GM12878 (cell line): ENCODE measurements at regions not wholly inside any gene's neighbourhood (a gene's known extent, or its start where the extent isn't known, plus 50 kb on each side); places are given as distances from the start of the nearest gene placed in this dataset.

ENCODE experiments used
- KDM1A ChIP-seq: fragments of 200-600 bp; sonication (generic); IDR thresholded peaks from 2 replicates; pipeline ENCODE4 v1.6.1; 2016; ENCODE audit warnings: borderline replicate concordance
- MAX ChIP-seq: IDR thresholded peaks from 2 replicates; pipeline ENCODE4 v1.6.1; 2012; ENCODE audit warnings: low read depth, low read length, improper control_type of control experiment
- POLR2AphosphoS2 ChIP-seq: IDR thresholded peaks from 2 replicates; pipeline ENCODE4 v1.6.1; 2011; ENCODE audit warnings: low read depth, mild to moderate bottlenecking, low read length, improper control_type of control experiment, moderate library complexity
- POLR2AphosphoS5 ChIP-seq: IDR thresholded peaks from 2 replicates; pipeline ENCODE4 v1.6.1; 2011; ENCODE audit warnings: mild to moderate bottlenecking, low read length, inconsistent platforms

DNA sequence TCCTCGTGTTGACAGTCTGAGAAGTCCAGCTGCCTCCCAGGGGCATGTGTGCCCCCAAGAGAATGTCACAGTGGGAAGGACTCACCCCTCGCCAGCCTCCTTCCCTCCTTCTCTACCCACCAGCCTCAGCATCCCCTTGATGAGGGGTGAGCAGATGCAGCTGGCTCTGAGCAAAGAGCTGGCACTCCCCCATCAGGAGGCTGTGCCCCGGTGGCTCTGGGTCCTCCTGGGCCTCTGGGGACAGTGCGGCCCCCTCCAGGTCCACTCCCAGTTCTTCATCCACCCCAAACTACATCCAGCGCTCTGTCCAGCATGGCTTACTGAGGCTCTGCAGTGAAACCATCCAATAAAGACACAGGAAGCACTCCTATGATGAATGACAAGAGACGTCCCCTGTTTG, 210.4 kb downstream of the BRD1 start:
- TF ChIP-seq KDM1A, result no peak
- no peak for TF ChIP-seq POLR2AphosphoS2
- no peak for TF ChIP-seq POLR2AphosphoS5
- TF ChIP-seq MAX, result no peak
